GM10266 (cell line): ENCODE measurements at regions not wholly inside any gene's neighbourhood (a gene's known extent, or its start where the extent isn't known, plus 50 kb on each side); places are given as distances from the start of the nearest gene placed in this dataset.

Experiments
- DNase-seq: peaks from one replicate; pipeline ENCODE4 v3.0.0; 2012; ENCODE audit errors: extremely low spot score
- CTCF ChIP-seq: IDR thresholded peaks from 2 replicates; pipeline ENCODE4 v1.5.1; 2012; ENCODE audit warnings: mild to moderate bottlenecking, low read depth; ENCODE audit not compliant: control insufficient read depth, insufficient read depth; ENCODE audit errors: missing control alignments

- TF ChIP-seq CTCF = no peak
- no peak for DNase-seq
Measured at GRCh38 chr15:93332168-93332553, 243.2 kb upstream of the RGMA start.

GRCh38 chr15:93331545-93332167, 242.6 kb upstream of the RGMA start:
- DNase-seq = no peak
- no peak for TF ChIP-seq CTCF

- TF ChIP-seq CTCF = no peak
Measured at GRCh38 chr15:93330912-93331544, 242.0 kb upstream of the RGMA start.

GRCh38 chr15:93327364-93327763, 238.4 kb upstream of the RGMA start:
- no peak for TF ChIP-seq CTCF
- no peak for DNase-seq

More at GRCh38 chr15:93330912-93331544, 242.0 kb upstream of the RGMA start:
- no peak for DNase-seq

- no peak for TF ChIP-seq CTCF
- no peak for DNase-seq
Measured at GRCh38 chr15:93324186-93324975, 235.4 kb upstream of the RGMA start.

GRCh38 chr15:93321881-93322282, 232.9 kb upstream of the RGMA start:
- DNase-seq = no peak
- no peak for TF ChIP-seq CTCF
